GM12875 (cell line): ENCODE measurements at regions not wholly inside any gene's neighbourhood (a gene's known extent, or its start where the extent isn't known, plus 50 kb on each side); places are given as distances from the start of the nearest gene placed in this dataset.

Experiments
- H3K4me3 ChIP-seq: one replicate; pipeline ENCODE4 v1.5.1; 2011; ENCODE audit warnings: low read depth, low read length, control low read depth
- CTCF ChIP-seq: IDR thresholded peaks from 2 replicates; pipeline ENCODE4 v1.5.1; 2011; ENCODE audit warnings: low read depth, mild to moderate bottlenecking, control low read depth, inconsistent platforms, low read length, moderate library complexity, borderline replicate concordance; ENCODE audit not compliant: insufficient read depth

DNA sequence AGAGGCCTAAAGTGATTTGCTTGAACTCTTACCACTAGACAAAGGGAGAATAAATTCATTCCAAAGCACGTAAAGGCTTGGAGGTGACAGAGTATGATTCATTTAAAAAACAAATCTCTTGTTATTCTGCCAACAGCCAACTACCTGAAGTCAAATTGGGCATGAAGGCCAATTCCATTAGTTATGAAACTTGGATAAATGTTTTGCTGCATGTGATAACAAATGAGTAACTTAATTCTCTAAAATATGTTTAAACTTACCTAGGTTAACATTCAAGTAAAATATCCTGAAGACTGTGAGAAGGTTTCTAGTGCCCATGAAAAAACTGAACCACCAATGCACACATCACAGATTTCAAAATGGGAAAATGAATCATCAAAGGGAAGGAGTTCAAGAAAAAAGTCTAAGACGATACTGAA lies 120.1 kb upstream of the TSLP start:
- H3K4me3 ChIP-seq, result no peak overlapping the region
- no peak for TF ChIP-seq CTCF

GRCh38 chr5:110956280-110956912 lies 115.1 kb upstream of the TSLP start:
- no peak overlapping the region for H3K4me3 ChIP-seq
- TF ChIP-seq CTCF, result no peak

- no peak for TF ChIP-seq CTCF
- no peak overlapping the region for H3K4me3 ChIP-seq
Measured at GRCh38 chr5:110956913-110957813, 114.3 kb upstream of the TSLP start.

DNA sequence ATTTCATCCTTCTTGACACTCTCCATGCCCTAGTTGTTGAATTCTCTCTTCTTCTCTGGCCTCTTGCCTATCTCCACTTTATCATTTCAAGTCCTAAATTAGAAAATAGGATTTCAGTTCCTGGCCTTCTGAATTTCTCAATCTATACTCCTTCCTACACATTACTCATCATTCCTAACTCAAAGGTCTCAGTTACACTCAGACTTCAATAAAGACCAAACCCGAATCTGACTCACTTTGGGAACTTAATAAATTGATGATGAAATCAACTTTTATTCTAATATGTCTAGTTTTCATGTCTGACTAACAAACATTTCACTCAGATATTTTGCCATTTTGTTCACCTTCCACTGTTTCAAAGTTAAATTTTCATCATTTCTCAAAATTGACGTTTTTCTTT lies 113.6 kb upstream of the TSLP start:
- TF ChIP-seq CTCF, result no peak
- no peak overlapping the region for H3K4me3 ChIP-seq

- no peak overlapping the region for H3K4me3 ChIP-seq
- no peak for TF ChIP-seq CTCF
Measured at GRCh38 chr5:110963495-110963894, 108.0 kb upstream of the TSLP start.

- no peak overlapping the region for H3K4me3 ChIP-seq
Measured at GRCh38 chr5:110965773-110966581, 105.5 kb upstream of the TSLP start.

More at GRCh38 chr5:110965773-110966581, 105.5 kb upstream of the TSLP start:
- no peak for TF ChIP-seq CTCF
